Lower leg skin (tissue), 3 donors: ENCODE measurements at regions not wholly inside any gene's neighbourhood (a gene's known extent, or its start where the extent isn't known, plus 50 kb on each side); places are given as distances from the start of the nearest gene placed in this dataset.

Source experiments
- POLR2A ChIP-seq, 2 donors: fragments of 450-650 bp; IDR thresholded peaks; one replicate each; pipeline ENCODE4 v1.6.1; 2016 to 2017; ENCODE audit warnings: antibody characterized with exemption in 2 of 2, mild to moderate bottlenecking in 1 of 2, moderate library complexity in 1 of 2
- TF ChIP-seq, protein P1 (sequence below), 3 donors: fragments of 450-650 bp; IDR thresholded peaks; one replicate each; pipeline ENCODE4 v1.5.1; 2016; ENCODE audit warnings: antibody characterized with exemption in 3 of 3, mild to moderate bottlenecking in 3 of 3, moderate library complexity in 2 of 3

GRCh38 chr3:137693791-137694190 lies 70.3 kb upstream of the SOX14 start:
- no peak for TF ChIP-seq POLR2A (IDR thresholded peaks at IDR 0.05)
- TF ChIP-seq, protein P1, sequence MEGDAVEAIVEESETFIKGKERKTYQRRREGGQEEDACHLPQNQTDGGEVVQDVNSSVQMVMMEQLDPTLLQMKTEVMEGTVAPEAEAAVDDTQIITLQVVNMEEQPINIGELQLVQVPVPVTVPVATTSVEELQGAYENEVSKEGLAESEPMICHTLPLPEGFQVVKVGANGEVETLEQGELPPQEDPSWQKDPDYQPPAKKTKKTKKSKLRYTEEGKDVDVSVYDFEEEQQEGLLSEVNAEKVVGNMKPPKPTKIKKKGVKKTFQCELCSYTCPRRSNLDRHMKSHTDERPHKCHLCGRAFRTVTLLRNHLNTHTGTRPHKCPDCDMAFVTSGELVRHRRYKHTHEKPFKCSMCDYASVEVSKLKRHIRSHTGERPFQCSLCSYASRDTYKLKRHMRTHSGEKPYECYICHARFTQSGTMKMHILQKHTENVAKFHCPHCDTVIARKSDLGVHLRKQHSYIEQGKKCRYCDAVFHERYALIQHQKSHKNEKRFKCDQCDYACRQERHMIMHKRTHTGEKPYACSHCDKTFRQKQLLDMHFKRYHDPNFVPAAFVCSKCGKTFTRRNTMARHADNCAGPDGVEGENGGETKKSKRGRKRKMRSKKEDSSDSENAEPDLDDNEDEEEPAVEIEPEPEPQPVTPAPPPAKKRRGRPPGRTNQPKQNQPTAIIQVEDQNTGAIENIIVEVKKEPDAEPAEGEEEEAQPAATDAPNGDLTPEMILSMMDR (IDR thresholded peaks at IDR 0.05): no peak
